HG03439 (cell line): ENCODE measurements at regions not wholly inside any gene's neighbourhood (a gene's known extent, or its start where the extent isn't known, plus 50 kb on each side); places are given as distances from the start of the nearest gene placed in this dataset.
A peak's percentile ranks its signal among the peaks of the same experiment; 100 is the strongest.

Experiments
- ATAC-seq: cut with Tn5 transposase; IDR thresholded peaks from one replicate; pipeline ENCODE4 v1.9.1; 2021; ENCODE audit warnings: mild to moderate bottlenecking, moderate library complexity; ENCODE audit not compliant: unreplicated experiment

- no peak for ATAC-seq
Measured at GRCh38 chr22:42217752-42218280, 52.6 kb downstream of the TCF20 start.

GRCh38 chr22:42217019-42217751 is 53.3 kb downstream of the TCF20 start:
- peak; percentile 41 for ATAC-seq

GRCh38 chr22:42214633-42215415 is 55.6 kb downstream of the TCF20 start:
- ATAC-seq: no peak

GRCh38 chr22:42208362-42208761 is 62.1 kb downstream of the TCF20 start:
- ATAC-seq: no peak

GRCh38 chr22:42207918-42208317 is 62.5 kb downstream of the TCF20 start:
- no peak for ATAC-seq

- no peak for ATAC-seq
Measured at GRCh38 chr22:42203609-42204008, 66.8 kb downstream of the TCF20 start.

- no peak for ATAC-seq
Measured at GRCh38 chr22:42202669-42203068, 67.8 kb downstream of the TCF20 start.

- ATAC-seq: no peak
Measured at GRCh38 chr22:42202048-42202447, 68.4 kb downstream of the TCF20 start.

GRCh38 chr22:42199025-42199424 is 68.4 kb upstream of the CYP2D6 start:
- ATAC-seq: no peak

- no peak for ATAC-seq
Measured at GRCh38 chr22:42198226-42198625, 67.6 kb upstream of the CYP2D6 start.

GRCh38 chr22:42196454-42196853 is 65.8 kb upstream of the CYP2D6 start:
- ATAC-seq: no peak

GRCh38 chr22:42194953-42195352 is 64.3 kb upstream of the CYP2D6 start:
- ATAC-seq: no peak

GRCh38 chr22:42194104-42194851 is 63.7 kb upstream of the CYP2D6 start:
- ATAC-seq: no peak

- ATAC-seq: no peak
Measured at GRCh38 chr22:42192547-42192946, 61.9 kb upstream of the CYP2D6 start.

GRCh38 chr22:42190274-42190673 is 59.7 kb upstream of the CYP2D6 start:
- no peak for ATAC-seq

GRCh38 chr22:42189761-42190160 is 59.2 kb upstream of the CYP2D6 start:
- ATAC-seq: no peak

- no peak for ATAC-seq
Measured at GRCh38 chr22:42188808-42189447, 58.3 kb upstream of the CYP2D6 start.

- ATAC-seq: no peak
Measured at GRCh38 chr22:42187646-42188045, 57.0 kb upstream of the CYP2D6 start.

- no peak for ATAC-seq
Measured at GRCh38 chr22:42185915-42186439, 55.4 kb upstream of the CYP2D6 start.

GRCh38 chr22:42184852-42185251 is 54.2 kb upstream of the CYP2D6 start:
- ATAC-seq: no peak
